ENCODE measurements at regions not wholly inside any gene's neighbourhood (a gene's known extent, or its start where the extent isn't known, plus 50 kb on each side); places are given as distances from the start of the nearest gene placed in this dataset.

DNA sequence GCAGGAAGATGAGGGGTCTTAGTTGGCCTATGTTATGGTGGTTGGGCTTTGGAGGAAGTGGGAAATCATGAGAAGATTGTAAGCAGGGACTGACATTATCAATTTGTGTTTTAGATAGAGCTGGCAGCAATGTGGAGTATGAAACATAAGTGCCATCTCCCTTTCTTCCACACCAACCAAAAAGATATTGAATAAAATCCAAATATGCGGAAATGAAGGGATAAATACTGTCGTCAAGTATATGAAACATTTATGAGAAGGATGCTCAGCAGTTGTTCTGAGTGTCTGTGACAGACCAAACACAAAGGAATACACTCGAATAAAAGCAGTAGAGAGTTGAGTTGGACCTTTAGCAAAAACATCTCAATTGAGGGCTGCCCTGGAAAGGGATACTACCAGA is 1090.0 kb upstream of the ZEB2 start:
- DNase-seq (ENCODE audit: low spot score) = no peak

DNA sequence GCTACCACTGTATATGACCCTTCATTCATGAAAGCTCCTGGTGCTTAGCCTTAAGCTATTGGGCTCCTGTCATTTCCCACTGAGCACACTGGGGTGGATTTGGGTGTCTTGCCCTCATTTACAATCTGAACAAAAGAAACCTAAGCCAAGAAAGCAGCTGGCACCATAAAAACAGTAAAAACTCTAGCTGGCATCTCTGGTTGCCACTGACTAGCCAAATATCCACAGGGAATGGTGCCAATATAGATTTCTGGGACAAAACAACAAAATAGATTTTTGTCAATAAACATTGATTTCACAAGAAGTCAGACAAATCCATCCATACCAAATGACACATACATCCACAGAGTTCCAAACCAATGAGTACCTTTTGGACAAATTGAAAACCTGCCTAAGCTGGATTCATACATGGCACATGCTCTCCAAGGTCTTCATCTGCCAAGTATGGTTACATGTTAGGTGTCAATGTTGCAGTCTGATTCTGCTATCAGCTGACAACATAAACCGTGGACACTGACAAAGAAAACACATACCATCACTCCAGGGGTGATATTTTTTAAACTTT is 1081.5 kb upstream of the ZEB2 start:
- no peak for DNase-seq (ENCODE audit: low spot score)

GRCh38 chr2:145600811-145601210 is 1080.9 kb upstream of the ZEB2 start:
- no peak for DNase-seq (ENCODE audit: low spot score)

DNA sequence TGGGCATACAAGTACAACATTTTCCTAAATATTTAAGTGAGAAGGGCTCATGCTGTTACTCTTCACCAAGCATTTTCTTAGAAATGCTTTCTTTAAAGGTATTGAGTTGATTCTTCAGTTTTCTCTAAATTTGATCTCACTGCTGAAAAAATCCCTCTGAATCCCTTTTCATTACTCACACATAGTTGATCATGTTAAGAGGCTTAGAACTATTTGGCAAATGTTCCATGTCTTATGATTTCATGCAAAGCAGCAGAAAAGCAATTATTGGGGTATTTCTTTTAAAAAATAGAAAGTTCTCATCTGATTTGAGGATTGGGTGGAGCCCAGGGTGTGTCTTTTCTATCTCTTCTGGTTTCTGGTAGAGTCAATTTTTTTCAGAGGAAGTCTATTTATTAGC is 1079.8 kb upstream of the ZEB2 start:
- no peak for DNase-seq (ENCODE audit: low spot score)

- no peak for DNase-seq (ENCODE audit: low spot score)
These were observed 1078.5 kb upstream of the ZEB2 start for GRCh38 chr2:145598434-145598833.

DNA sequence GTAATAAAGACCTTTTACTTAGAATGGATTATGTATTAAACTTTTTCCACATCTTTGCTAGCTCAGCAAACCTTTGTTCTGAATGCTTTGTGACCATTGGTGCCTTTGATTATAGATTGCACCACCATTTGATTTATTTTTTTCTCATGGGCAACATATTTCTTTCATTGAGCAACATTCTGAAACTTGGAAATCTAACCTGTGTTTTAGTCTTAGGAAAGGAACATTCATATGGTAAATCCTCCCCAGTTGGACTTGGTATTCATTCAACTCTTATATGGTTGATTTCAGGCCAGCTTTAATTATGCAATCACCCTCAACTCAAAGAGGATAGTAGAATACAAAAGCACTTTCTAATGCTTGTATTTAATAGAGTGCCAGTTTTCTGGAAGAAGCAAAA is 1077.9 kb upstream of the ZEB2 start:
- DNase-seq (ENCODE audit: low spot score) = no peak

DNA sequence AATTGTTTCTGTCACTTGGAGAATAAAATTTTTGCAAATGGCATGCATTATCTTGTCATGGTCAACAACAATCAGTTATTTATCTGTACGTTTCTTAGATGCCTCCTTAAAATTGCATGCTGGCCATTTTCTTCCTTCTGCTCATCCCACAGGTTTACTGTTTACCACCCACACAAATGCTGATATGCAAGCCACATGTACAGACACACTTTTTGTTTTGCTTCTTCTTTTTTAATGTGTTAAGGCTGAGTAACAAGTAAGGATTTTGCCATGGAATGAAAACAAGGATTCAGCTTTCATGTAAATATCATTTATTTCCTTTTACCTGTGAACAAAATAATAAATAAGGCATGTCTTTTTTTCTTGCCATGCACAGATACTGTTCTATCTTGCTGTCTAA is 1077.1 kb upstream of the ZEB2 start:
- DNase-seq (ENCODE audit: low spot score) = no peak

DNA sequence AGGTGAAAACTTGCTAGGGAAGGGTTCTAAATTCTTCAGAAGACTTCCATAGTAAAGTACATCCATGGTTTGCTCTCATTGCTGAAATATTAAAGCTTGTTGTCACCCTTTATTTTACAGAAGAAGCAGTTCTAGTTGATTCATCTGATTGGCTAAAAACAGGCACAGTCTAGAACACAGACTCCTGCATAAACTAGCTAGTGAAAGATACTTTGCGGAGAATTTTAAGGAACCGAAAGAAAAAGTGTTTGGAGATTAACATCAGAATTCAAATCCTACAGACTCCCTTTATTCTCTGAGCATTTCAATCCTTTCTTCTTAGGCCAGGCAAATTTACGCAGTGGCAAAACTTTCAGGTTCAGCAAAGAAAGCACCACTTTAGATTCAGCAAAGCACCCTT is 1076.5 kb upstream of the ZEB2 start:
- DNase-seq (ENCODE audit: low spot score) = no peak

DNA sequence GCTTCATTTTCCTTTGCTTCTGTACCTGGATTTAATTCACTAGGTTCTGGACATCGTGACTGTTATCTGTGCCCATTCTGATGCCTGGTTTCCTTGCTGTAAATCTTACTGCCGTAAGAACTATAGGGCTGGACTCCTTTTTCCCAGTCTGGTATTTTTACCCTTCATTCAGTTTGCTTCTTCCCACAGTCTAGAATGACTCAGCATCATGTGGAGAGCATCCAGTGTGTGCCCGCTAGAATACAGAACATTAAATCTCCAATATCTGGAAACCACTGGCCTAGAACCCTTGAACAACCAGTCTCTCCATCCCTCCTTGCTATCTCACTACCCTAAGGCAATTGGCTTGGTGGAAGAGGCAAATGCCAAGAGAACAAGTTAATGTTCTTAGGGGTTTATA is 1075.4 kb upstream of the ZEB2 start:
- DNase-seq (ENCODE audit: low spot score) = no peak

DNA sequence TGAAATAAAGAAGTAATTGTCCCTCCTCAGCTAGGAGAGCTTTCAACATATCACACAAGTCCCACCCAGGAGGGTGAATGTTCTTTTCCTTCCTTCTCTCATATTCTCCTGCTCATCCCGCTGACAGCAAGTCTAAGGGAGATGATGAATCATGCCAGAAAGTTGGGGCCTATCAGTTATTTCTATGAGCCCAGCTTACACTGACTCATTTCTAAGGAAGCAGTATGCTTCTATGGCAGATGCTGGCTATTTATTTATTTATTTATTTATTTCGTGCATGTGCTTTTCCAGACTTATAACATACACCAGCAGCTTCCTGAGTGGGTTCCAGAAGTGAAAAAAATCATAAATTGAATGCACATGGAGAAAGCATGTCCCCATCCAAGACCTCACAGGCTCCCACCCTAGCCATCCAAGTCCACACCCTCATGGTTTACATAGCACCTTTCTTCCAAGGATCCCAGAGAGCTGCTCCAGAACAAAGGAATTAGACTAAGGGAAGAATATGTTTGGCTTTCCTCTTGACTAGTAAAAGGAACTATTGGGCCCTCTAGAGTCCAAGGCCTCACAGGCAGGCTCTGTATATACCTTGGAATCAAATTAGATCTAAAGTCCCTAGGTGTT is 1074.2 kb upstream of the ZEB2 start:
- DNase-seq (ENCODE audit: low spot score) = no peak

DNA sequence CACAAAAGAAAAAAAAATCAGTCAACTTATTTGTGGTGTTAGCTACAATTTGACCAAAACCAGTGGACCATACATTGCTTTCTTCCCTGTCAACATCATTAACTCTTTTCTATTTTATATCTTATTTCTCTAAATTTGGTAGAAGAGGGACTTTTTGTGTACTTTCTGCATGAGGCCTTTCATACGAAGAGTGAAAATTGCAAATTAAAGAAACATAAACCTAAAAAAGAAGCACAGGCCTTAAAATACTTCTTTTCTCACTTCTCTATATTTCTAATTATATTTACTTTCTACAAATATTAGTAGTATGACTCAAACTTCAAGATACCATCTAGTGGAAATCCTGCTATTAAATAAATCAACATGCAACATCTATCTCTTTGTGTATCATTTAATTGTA is 1073.4 kb upstream of the ZEB2 start:
- no peak for DNase-seq (ENCODE audit: low spot score)

DNA sequence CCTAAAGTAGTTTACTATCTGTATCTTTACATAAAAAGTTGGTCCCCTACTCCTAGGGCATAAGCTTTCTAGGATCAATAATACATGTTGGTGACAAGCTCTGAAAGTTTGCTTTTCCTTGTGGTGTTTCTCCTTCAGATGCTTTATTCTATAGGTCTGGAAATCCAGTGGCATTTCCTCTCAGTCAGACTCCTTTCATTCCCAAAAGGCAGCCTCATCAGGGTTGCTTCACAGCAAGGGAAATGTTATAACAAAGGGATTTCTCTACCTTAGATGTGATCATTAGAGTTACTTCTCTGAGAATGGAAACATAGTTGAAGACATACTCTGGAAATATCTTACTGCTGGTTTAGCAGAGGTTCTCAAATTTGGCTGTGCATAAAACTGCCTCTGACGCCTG is 1072.4 kb upstream of the ZEB2 start:
- no peak for DNase-seq (ENCODE audit: low spot score)

GRCh38 chr2:145591109-145591809 is 1071.3 kb upstream of the ZEB2 start:
- no peak for DNase-seq (ENCODE audit: low spot score)

DNA sequence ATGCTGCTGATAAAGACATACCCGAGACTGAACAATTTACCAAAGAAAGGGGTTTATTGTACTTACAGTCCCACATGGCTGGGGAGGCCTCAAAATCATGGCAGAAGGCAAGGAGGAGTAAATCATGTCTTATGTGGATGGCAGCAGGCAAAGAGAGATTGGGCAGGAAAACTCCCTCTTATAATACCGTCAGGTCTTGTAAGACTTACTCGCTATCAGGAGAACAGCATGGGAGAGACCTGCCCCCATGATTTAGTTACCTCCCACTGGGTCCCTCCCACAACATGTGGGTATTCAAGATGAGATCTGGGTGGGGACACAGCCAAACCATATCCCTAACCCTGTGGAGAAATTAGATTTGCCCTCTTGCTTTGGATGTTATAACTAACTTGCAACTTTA is 1068.0 kb upstream of the ZEB2 start:
- DNase-seq (ENCODE audit: low spot score) = no peak

GRCh38 chr2:145584353-145584752 is 1064.4 kb upstream of the ZEB2 start:
- DNase-seq (ENCODE audit: low spot score) = no peak

DNA sequence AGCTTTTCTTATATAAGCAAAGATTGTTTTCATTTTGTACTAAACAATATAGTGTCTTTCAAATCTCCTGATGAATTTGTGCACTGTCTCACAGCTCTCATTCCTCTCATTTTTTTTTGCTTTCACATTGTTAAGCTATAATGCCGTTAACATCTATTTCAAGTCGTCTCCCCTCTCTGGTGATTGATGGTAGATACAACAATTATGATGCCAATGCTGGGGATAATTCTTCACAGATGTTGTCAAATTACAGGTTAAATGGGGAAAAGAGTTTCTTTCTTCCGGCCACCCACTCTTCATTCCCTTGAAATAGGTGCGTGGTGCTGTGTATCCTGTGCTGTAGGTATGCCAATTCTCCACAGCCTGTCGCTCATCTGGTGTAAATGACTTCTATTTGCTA is 1053.7 kb upstream of the ZEB2 start:
- DNase-seq (ENCODE audit: low spot score) = peak; percentile 25

DNA sequence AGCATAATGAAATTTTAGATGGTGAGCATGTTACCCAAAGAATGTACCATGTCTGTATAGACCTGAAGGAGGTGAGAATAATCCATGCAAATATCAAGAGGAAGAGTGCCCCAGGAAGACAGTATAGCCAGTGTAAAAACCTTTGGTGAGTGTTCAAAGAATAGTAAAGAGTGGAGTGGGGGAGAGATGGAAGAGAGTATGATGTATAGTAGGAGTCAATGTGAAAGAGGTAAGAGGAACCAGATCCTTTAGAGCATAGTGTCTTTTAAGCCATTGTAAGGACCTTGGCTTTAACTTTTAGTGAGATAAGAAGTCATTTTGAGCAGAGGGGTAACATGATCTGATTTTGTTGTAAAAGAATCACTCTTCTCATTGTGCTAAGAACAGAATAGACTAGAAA is 1052.3 kb upstream of the ZEB2 start:
- no peak for DNase-seq (ENCODE audit: low spot score)

DNA sequence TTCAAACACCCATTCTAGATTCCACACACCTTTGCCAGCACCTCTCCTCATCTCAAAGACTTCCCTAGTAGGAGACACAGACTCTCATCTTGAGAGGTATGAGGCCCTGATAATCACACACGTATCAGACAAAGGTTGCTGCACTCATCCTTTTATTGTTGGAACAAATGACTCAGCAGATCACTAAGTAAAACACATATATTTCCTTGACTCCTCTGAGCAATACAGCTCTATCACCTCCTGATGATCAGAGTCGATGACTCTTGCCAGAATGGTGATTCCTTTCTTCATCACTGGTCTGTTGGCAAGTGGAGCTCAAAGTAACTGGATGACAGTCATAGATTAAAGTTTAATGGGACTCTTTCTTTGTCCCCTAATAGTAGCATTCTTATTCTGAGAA is 1049.2 kb upstream of the ZEB2 start:
- no peak for DNase-seq (ENCODE audit: low spot score)

DNA sequence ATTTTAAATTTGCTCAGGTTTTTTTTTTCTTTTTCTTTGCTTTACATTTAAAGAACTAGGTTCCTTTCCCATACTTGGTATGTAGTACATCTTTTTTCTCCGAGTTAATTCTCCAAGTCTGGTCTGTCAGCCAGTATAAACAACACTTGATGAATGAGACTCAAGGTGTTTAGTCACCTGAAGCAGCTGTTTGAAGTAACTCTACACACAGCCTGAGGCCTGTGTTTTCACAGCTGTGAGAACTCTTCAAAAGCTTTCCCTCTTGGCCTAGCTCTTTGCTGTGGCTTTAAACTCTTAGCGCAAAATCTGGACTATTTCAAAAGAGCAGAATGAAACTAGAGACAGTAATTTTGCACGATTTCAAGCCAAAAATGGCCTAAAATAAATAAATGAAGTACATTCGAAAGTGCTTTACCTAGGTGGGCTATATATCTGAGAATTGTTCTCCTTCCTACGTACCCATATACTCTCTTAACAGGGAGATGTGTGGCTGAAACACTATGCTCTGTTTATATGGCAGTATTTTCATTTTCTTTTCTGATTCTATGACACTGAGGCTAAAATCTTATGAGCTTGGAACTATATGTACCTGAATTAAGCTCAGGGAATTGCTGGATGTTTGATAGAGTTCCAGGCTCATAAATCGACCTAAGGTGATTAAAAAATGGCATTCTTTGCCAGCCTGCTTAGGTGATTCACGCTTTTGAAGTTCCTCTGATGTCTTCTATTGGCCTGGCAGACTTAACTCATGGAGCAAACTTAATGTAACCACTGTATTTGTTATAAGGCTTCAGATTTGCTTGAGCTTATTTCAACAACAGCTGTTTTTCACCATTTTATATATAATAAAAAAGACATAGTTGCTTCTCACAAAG is 1044.1 kb upstream of the ZEB2 start:
- no peak for DNase-seq (ENCODE audit: low spot score)

- no peak for DNase-seq (ENCODE audit: low spot score)
These were observed 1041.2 kb upstream of the ZEB2 start for GRCh38 chr2:145561152-145561551.

DNA sequence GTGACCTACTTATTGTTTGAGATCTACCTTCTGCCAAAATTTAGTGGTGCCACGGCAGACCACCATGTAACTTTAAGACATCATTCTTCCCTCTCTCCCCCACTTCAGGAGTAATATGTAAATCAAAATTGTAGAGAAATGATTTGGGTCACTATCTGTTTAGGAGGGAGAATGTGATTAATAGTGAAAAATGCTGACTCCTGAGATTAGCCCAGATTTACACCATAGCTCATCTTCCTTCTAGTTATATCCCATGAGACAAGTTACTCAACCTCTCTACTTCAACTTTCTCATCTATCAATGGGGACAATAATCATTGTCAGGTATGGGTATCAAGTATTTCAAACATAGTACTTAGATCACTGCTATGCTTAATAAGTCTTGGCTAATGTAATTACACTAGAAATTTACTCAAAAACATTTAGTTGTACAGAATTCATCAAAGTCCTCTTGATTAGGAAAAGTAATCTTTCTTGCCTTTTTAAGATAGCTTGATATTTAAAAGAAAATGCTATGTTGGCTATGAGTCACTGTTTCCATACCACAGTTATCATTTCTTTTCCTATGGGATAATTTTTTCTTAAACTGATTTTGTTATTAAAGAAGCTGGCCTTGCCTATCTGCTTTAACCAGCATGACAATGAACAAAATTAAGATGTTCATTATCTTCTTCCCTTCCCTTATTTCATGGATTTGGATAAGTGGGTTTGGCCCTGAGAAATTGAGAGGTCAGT is 1038.9 kb upstream of the ZEB2 start:
- no peak for DNase-seq (ENCODE audit: low spot score)

GRCh38 chr2:145555360-145555759 is 1035.4 kb upstream of the ZEB2 start:
- no peak for DNase-seq (ENCODE audit: low spot score)

Data from SK-N-DZ (cell line).